ENCODE measurements at regions not wholly inside any gene's neighbourhood (a gene's known extent, or its start where the extent isn't known, plus 50 kb on each side); places are given as distances from the start of the nearest gene placed in this dataset.
A peak's percentile ranks its signal among the peaks of the same experiment; 100 is the strongest.
"Not testable (repeated sequence)": the region's sequence is repeated elsewhere in the genome, so short reads cannot be mapped to it uniquely, and the experiment has no call there.

- no peak for DNase-seq (ENCODE audit: low read depth, low spot score)
Measured at GRCh38 chr2:12877761-12878160, 161.0 kb downstream of the TRIB2 start.

GRCh38 chr2:12879649-12880048, 162.9 kb downstream of the TRIB2 start:
- no peak for DNase-seq (ENCODE audit: low read depth, low spot score)

- DNase-seq (ENCODE audit: low read depth, low spot score): no peak
Measured at GRCh38 chr2:12881952-12882351, 165.2 kb downstream of the TRIB2 start.

- no peak for DNase-seq (ENCODE audit: low read depth, low spot score)
Measured at GRCh38 chr2:12882393-12882792, 165.7 kb downstream of the TRIB2 start.

- no peak for DNase-seq (ENCODE audit: low read depth, low spot score)
Measured at GRCh38 chr2:12883906-12884305, 167.2 kb downstream of the TRIB2 start.

GRCh38 chr2:12884713-12885282, 168.1 kb downstream of the TRIB2 start:
- peak; percentile 37 for DNase-seq (ENCODE audit: low read depth, low spot score)

- no peak for DNase-seq (ENCODE audit: low read depth, low spot score)
Measured at GRCh38 chr2:12890066-12890465, 173.3 kb downstream of the TRIB2 start.

- no peak for DNase-seq (ENCODE audit: low read depth, low spot score)
Measured at GRCh38 chr2:12890481-12890991, 173.8 kb downstream of the TRIB2 start.

GRCh38 chr2:12895017-12895416, 178.3 kb downstream of the TRIB2 start:
- DNase-seq (ENCODE audit: low read depth, low spot score): no peak

- no peak for DNase-seq (ENCODE audit: low read depth, low spot score)
Measured at GRCh38 chr2:12896318-12896982, 179.7 kb downstream of the TRIB2 start.

GRCh38 chr2:12897181-12897580, 180.4 kb downstream of the TRIB2 start:
- DNase-seq (ENCODE audit: low read depth, low spot score): no peak

GRCh38 chr2:12903272-12903671, 186.5 kb downstream of the TRIB2 start:
- no peak for DNase-seq (ENCODE audit: low read depth, low spot score)

- no peak for DNase-seq (ENCODE audit: low read depth, low spot score)
Measured at GRCh38 chr2:12910431-12910830, 193.7 kb downstream of the TRIB2 start.

GRCh38 chr2:12915787-12916186, 199.1 kb downstream of the TRIB2 start:
- DNase-seq (ENCODE audit: low read depth, low spot score): no peak

- no peak for DNase-seq (ENCODE audit: low read depth, low spot score)
Measured at GRCh38 chr2:12918138-12918834, 201.6 kb downstream of the TRIB2 start.

GRCh38 chr2:12918835-12919445, 202.2 kb downstream of the TRIB2 start:
- no peak for DNase-seq (ENCODE audit: low read depth, low spot score)

- DNase-seq (ENCODE audit: low read depth, low spot score): no peak
Measured at GRCh38 chr2:12921321-12921720, 204.6 kb downstream of the TRIB2 start.

GRCh38 chr2:12923907-12924610, 207.3 kb downstream of the TRIB2 start:
- no peak for DNase-seq (ENCODE audit: low read depth, low spot score)

- DNase-seq (ENCODE audit: low read depth, low spot score): not testable (repeated sequence)
Measured at GRCh38 chr2:12926641-12927040, 209.9 kb downstream of the TRIB2 start.

GRCh38 chr2:12928197-12928774, 211.6 kb downstream of the TRIB2 start:
- no peak for DNase-seq (ENCODE audit: low read depth, low spot score)

- DNase-seq (ENCODE audit: low read depth, low spot score): no peak
Measured at GRCh38 chr2:12928775-12929401, 212.2 kb downstream of the TRIB2 start.

Data from brain pericyte (primary cell).